ENCODE measurements at regions not wholly inside any gene's neighbourhood (a gene's known extent, or its start where the extent isn't known, plus 50 kb on each side); places are given as distances from the start of the nearest gene placed in this dataset.

- intact Hi-C loops (cut with DNase I, micrococcal nuclease) = no loop called here
- no peaks in the 10 kb centered on the region for H3K36me3 ChIP-seq (ENCODE audit: low read depth)
- ATAC-seq = no peak
- no peaks in the 10 kb centered on the region for H3K4me1 ChIP-seq (ENCODE audit: low read depth)
- no peaks in the 10 kb centered on the region for H3K9me3 ChIP-seq
- no peak overlapping the region for H3K4me3 ChIP-seq
- no peak for TF ChIP-seq CTCF (IDR thresholded peaks at IDR 0.05)
- no peak for DNase-seq
These were observed 381.3 kb downstream of the CTTN start for GRCh38 chr11:70779433-70780245.

DNA sequence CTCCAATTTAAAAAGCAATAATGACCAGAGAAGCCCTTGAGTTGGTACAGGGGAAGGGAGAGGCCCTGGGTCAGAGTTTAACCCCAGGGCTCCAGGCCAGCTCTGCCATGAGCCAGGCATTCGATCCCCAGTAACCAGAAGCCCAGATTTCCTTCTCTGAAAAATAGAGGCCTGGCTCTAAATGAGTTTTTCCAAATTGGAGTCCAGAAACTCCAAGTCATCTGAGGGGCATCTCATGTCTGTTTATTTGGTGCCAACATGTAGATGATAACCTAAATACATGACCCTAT lies 381.9 kb downstream of the CTTN start:
- intact Hi-C loops (cut with DNase I, micrococcal nuclease) = no loop called here
- no peak for TF ChIP-seq CTCF (IDR thresholded peaks at IDR 0.05)
- Histone ChIP-seq H3K4me1 (ENCODE audit: low read depth) (no peaks in the 10 kb centered on the region), H3K9me3 (no peaks in the 10 kb centered on the region), H3K36me3 (ENCODE audit: low read depth) (no peaks in the 10 kb centered on the region), H3K4me3 (no peak overlapping the region)
- DNase-seq (no peak), ATAC-seq (no peak)

DNA sequence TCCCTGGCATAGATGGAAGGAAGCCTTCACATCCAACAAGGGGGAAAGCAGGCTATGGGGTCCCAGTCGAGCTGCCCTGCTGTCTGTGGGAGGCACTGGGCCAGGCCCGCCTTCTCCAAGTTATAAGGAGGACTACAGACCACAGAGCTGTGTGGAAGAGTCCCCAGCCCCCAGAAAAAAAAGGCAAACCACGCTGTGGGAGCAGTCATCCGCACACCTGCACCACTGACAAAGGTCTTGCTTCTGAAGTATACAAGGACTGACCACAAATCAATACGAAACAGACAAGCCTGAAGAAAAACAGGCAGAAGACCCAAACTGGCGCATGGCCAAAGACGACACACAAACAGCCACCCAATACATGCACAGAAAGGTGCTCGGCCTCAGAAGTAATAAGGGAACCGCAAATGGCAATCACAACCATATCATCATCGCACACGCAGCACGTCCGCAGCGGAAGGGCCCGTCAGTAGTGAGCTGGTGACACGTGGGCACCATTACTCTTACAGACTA lies 384.1 kb downstream of the CTTN start:
- no peak overlapping the region for H3K4me3 ChIP-seq
- no peaks in the 10 kb centered on the region for H3K9me3 ChIP-seq
- no peak for ATAC-seq
- H3K4me1 ChIP-seq (ENCODE audit: low read depth) = peaks cover 3% of the 10 kb centered on the region
- no peak for TF ChIP-seq CTCF (IDR thresholded peaks at IDR 0.05)
- intact Hi-C loops (cut with DNase I, micrococcal nuclease) = no loop called here
- H3K36me3 ChIP-seq (ENCODE audit: low read depth) = no peaks in the 10 kb centered on the region
- DNase-seq = no peak

GRCh38 chr11:70783356-70783755 lies 385.0 kb downstream of the CTTN start:
- H3K4me1 ChIP-seq (ENCODE audit: low read depth) = peaks cover 3% of the 10 kb centered on the region
- no peaks in the 10 kb centered on the region for H3K36me3 ChIP-seq (ENCODE audit: low read depth)
- no peaks in the 10 kb centered on the region for H3K9me3 ChIP-seq
- H3K4me3 ChIP-seq = no peak overlapping the region
- no peak for ATAC-seq
- DNase-seq = no peak
- no peak for TF ChIP-seq CTCF (IDR thresholded peaks at IDR 0.05)
- intact Hi-C loops (cut with DNase I, micrococcal nuclease) = no loop called here

- H3K36me3 ChIP-seq (ENCODE audit: low read depth) = no peaks in the 10 kb centered on the region
- no peak for DNase-seq
- H3K9me3 ChIP-seq = no peaks in the 10 kb centered on the region
- no peak for ATAC-seq
- peaks cover 3% of the 10 kb centered on the region for H3K4me1 ChIP-seq (ENCODE audit: low read depth)
- H3K4me3 ChIP-seq = no peak overlapping the region
- intact Hi-C loops (cut with DNase I, micrococcal nuclease) = no loop called here
- TF ChIP-seq CTCF (IDR thresholded peaks at IDR 0.05) = no peak
These were observed 385.5 kb downstream of the CTTN start for GRCh38 chr11:70783821-70784220.

Measured in mucosa of descending colon (tissue), 3 donors.